HG03103 (cell line): ENCODE measurements at regions not wholly inside any gene's neighbourhood (a gene's known extent, or its start where the extent isn't known, plus 50 kb on each side); places are given as distances from the start of the nearest gene placed in this dataset.

Experiments
- ATAC-seq: cut with Tn5 transposase; IDR thresholded peaks from one replicate; pipeline ENCODE4 v1.9.1; 2021; ENCODE audit warnings: low read depth; ENCODE audit not compliant: unreplicated experiment

GRCh38 chr10:91034494-91035159, 113.7 kb upstream of the ANKRD1 start:
- no peak for ATAC-seq

- ATAC-seq = no peak
These were observed 114.9 kb upstream of the ANKRD1 start for GRCh38 chr10:91035650-91036292.

DNA sequence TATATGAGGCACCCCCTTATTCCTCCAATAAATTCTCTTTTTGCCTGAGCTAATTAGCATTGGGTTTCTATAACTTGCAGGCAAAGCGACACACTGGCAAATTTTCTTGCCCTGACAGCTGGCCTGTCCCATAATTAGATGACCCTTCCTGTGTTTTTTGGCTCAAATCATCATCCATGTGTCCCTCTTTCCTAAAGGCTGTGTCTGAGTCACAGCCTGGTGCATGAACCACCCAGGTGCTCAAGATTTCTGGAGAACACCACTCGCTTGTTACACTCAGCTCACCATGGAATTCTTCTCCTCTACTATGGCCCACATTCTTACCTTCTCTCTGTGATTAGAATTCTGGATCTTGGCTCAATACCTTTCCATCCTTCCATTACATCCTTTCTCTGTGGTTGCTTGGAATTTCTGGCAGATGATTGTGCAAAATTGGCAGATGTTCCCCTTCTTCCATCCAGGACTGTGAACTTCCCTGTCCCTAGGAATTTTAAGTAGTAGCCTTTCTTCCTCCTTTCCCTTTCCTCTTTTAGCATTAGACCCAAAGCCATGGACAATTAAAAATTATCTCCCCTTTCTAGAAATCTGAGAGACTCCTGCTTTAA, 116.0 kb upstream of the ANKRD1 start:
- no peak for ATAC-seq

DNA sequence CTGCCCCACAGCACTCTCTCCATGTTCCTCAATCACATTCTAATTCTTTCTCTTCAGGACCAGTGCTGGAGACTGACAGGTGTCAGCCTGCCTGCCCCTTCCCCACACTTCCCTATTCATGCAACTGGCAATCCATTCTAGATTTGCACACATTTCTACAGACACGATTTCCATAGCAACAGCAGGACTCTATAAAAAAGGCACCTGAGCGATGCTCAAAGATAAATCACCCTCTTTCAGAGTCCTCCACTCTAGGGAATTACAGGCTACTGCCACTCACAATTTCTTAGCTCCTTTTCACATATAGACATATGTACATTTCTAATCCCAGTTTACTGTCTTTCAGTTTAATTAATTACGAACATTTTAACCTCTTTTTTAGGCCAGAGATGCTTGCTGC, 118.1 kb upstream of the ANKRD1 start:
- ATAC-seq = no peak

DNA sequence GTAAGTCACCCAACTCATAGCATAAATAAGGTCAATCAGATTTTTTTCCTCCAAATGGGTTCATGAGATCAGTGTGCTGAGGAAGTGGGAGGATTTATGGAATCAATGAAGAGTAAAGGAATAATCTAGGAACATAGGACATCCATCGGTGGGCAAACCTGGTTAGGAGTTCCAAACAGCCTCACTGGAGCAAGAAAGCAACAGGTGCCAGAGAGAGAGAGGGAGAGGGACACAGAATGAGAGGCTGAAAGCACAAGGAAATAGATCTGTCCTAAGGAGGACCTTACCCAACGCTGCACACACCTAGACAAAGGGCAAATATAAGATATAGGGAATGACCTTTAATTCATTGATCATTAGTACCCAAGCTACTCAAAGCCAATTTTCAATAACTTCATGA, 119.5 kb upstream of the ANKRD1 start:
- no peak for ATAC-seq

DNA sequence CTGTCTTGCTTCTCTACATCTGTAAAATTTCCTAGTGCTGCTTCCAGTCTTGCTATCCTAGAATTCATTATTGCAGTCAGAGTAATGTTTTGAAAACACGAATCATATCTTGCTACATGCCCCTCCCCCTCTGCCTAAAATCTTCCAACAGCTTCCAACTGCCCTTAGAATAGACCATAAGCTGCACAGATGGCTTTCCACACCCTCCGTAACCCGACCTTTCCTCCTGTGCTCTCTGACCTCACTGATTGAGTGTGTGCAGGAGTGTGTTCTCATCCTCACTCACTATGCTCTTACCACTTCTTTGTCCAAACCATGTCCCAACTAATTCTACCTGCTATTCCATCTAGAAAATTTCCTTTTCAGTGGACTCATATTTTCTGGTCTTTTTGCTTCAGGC, 121.2 kb upstream of the ANKRD1 start:
- ATAC-seq = no peak

DNA sequence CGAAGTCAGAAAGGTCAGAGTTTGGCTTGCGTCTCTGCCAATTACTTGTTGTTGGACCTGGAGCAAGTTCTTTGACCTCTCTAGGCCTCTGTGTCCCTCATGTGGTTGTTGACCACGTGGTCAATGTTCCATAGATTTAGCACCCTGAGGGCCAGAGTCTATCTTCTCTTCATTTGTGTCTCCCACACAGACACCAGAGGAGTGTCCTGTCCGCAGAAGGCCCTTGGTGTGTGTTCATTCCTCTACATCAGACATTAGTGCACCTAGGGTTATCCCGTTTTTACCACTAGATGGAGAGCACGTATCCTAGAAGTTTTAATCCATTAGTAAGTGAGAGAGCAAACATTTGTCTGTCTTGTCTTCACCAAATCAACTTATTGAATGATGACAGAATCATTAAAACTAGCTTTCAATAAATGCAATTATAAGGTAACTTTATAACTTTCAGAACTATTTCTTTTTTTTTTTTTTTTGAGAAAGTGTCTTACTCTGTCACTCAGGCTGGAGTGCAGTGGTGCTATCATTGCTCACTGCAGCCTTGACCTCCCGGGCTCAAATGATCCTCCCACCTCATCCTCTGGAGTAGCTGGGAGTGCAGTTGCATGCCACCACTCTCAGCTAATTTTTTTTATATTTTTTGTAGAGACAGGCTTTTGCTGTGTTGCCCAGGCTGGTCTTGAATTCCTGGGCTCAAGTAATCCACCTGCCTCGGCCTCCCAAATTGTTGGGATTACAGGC, 122.5 kb upstream of the ANKRD1 start:
- ATAC-seq = no peak

DNA sequence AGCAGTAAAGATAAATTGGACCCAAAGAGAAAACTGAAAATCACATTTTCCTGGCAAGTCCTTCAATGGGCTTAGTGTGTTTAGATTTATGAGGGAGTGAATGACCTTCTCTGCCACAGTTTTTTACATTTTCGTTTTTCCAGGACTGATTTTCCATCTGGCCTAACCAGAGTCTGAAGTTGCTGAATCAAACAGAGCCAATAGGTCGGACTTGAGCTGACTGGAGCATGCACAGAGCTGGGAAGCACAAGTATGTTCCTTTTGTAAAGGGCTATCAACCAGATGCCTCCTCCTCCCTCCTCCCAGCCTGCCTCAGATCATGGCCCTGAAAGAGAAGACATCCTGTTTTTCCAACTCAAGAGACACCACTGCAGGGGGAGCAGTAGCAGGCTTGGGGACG, 126.0 kb upstream of the ANKRD1 start:
- no peak for ATAC-seq

- ATAC-seq = no peak
These were observed 127.5 kb upstream of the ANKRD1 start for GRCh38 chr10:91048380-91048779.

- no peak for ATAC-seq
These were observed 128.6 kb upstream of the ANKRD1 start for GRCh38 chr10:91049296-91049987.

GRCh38 chr10:91049988-91050360, 129.1 kb upstream of the ANKRD1 start:
- ATAC-seq = no peak

DNA sequence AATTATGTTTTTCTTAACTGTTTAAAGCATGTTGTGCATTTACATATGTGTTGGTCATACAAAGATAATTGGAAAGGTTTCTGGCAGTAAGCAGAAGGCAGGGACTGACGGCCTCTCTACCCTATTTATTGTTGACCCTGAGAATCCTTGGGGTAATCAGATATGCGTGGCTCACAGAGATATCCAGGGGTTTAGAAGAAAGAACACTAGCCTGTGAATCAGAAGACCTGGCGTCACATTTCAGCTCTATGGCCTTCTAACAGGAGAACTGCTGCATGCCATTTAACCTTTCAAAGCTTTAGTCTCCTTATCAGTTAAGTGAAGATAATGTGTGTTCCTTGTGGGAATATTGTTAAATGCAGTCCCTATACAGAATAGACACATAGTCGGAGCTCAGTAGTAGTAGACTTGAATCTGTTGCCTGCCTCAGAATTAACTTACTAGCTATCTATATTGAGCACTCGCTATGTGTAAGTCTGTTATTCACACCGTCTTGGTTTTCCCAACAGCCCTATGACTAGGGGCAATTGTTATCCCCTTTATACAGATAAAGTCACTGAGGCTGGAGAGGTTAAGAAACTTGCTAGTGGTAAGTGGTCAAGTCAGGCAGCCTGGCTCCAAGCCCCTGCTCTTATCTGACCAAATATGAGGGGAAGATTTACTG, 129.6 kb upstream of the ANKRD1 start:
- ATAC-seq = no peak

DNA sequence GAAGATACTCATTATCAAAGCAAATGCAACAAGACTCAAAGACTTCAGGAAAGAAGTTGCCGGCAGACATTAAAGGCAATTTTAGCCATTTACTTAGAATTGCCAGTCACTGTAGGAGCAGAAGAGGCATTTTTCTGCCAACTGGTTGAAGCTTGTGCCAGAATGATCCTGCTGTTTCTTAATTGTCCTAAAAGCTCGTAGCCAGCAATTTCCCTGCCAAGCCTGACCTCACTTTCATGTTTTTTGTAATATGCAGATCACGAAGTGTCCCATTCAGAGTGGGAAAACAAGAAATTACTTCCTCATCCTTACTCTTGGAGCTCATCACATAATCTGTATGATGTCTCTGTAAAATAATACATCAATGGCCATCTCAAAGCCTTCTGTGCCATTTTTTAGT, 130.9 kb upstream of the ANKRD1 start:
- ATAC-seq = no peak

- ATAC-seq = no peak
These were observed 133.4 kb upstream of the ANKRD1 start for GRCh38 chr10:91054325-91054724.

DNA sequence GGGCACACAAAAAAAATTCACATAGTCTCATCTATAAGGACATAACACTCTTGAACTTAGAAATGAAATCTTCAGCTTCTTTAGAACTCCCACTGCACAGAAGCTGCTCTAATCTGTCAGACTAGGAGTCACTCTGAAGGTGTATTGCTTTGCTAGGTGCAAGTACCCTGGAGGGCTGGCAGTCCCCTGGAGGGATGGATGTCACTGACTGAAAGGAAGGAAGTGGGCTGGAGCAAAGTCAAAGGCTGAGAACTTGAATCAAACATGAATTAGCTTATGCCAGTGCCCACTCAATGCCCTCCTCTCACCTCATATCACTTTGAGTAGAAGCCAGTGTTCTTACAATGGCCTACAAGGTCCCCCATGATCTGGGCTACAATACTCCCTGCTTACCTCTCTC, 140.3 kb upstream of the ANKRD1 start:
- ATAC-seq = no peak

- ATAC-seq = no peak
These were observed 140.7 kb upstream of the ANKRD1 start for GRCh38 chr10:91061608-91062007.

GRCh38 chr10:91062091-91062490, 141.2 kb upstream of the ANKRD1 start:
- ATAC-seq = no peak

DNA sequence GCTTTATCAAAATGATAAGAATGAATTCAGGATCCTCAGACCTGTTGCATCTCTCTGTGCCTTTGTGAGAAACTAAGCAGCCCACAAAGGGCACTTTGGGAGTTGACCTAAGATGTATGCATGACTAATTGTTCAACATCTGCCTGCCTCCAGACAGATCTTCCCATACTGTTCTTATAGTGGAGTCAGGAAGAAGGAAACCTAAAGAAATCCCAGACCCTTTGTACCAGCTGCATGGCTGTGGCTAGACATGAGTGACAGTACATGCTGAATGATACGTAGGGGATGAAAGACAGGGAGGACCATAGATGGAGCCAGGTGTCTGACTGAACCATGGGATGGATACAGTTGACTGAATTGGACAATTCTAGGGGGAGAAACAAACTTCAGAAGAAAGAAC, 148.7 kb upstream of the PCGF5 start:
- no peak for ATAC-seq

DNA sequence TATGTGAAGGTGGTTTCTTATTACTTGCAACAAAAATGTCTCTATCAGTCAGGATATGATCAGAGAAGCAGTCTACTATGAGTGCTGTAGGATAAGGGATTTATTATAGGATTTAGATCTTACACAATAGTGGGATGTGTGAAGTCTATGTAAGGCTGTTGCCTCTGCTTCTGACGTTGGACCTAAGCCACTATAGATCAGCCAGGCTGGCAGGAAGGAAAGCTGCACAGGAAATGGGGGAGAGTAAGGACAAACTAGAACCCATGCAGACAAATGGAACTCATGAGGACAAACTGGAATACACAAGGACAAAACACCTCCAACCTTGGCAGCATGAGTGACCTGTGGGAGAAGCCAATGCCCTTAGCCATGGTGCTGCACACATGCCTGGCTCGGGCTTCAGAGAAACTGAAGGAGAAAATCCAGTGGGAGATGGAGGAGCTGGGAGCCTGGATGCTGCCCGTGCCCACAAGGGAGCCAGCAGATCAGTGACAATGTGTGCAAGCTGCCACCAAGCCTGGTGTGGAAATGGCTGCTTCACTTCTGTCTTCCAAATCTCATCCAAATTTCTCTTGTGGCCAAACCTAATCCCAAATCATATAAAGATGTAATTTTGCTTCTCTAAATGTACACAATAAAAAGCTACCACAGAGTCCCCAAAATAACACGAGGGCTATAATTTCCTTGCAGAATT, 147.0 kb upstream of the PCGF5 start:
- no peak for ATAC-seq

DNA sequence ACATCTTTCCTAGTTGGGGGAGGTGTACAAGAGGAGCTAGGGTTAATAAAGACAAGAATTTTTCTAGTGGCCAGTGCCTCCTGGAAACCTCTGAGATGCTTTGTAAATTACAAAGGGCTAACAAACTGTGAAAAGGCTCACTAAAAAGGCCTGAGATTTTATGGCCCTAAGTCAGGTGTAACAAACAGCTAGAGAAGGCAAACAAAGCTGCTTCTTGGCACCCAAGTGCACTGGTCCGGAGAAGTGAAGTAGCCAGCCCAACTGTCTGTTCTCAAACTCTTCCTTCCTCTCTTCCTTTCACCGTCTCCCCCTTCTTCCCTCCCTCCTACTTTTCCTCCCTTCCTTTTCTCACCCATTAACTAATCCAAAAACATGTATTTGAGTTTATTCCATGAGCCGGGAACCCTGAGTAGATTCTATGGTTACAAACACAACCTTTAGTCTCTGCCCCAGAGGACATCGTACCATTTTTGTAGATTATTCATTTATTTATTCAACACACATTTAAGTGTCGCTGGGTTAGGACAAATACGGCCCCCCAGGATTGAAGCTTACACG, 143.4 kb upstream of the PCGF5 start:
- no peak for ATAC-seq
